CD14-positive monocyte (primary cell): ENCODE measurements at regions not wholly inside any gene's neighbourhood (a gene's known extent, or its start where the extent isn't known, plus 50 kb on each side); places are given as distances from the start of the nearest gene placed in this dataset.

Experiments
- DNase-seq, 3 donors: peaks; one replicate each; pipeline ENCODE4 v3.0.0-alpha.2; 2011 to 2022
- H2AFZ ChIP-seq: 2 replicates; pipeline ENCODE4 v1.6.0; 2012; ENCODE audit warnings: mild to moderate bottlenecking, low read depth, low read length, inconsistent platforms; ENCODE audit not compliant: insufficient read depth, poor library complexity, severe bottlenecking
- H3K27ac ChIP-seq, 2 donors: 1 replicate in 1 of 2; 2 replicates in 1 of 2; pipeline ENCODE4 v1.5.1; 2012 to 2013; ENCODE audit warnings: low read length in 2 of 2, control low read depth in 1 of 2, inconsistent platforms in 1 of 2, low read depth in 1 of 2, mild to moderate bottlenecking in 1 of 2
- H3K27me3 ChIP-seq, 2 donors: one replicate each; pipeline versions ENCODE4 v1.6.0 to v1.6.1; 2011 to 2013; ENCODE audit warnings: low read length in 2 of 2; ENCODE audit not compliant: control insufficient read depth in 2 of 2, insufficient read depth in 2 of 2
- H3K36me3 ChIP-seq, 2 donors: replicated peaks in 1 of 2; 1 replicate in 1 of 2; 2 replicates in 1 of 2; pipeline versions ENCODE4 v1.5.1 to v1.6.1; 2012 to 2013; ENCODE audit warnings: low read length in 2 of 2, control low read depth in 1 of 2, inconsistent platforms in 1 of 2, mild to moderate bottlenecking in 1 of 2; ENCODE audit not compliant: insufficient read depth in 2 of 2, control insufficient read depth in 1 of 2
- H3K4me1 ChIP-seq, 2 donors: 1 replicate in 1 of 2; 2 replicates in 1 of 2; pipeline versions ENCODE4 v1.5.1 to v1.6.1; 2012 to 2013; ENCODE audit warnings: low read length in 2 of 2, control low read depth in 1 of 2, inconsistent platforms in 1 of 2, mild to moderate bottlenecking in 1 of 2, moderate library complexity in 1 of 2; ENCODE audit not compliant: insufficient read depth in 2 of 2, control insufficient read depth in 1 of 2
- H3K4me2 ChIP-seq: replicated peaks from 2 replicates; pipeline ENCODE3; 2012; ENCODE audit warnings: low read length, moderate library complexity, mild to moderate bottlenecking; ENCODE audit not compliant: poor library complexity, severe bottlenecking; ENCODE audit errors: extremely low read depth
- H3K4me3 ChIP-seq, 3 experiments: fragments of 200-600 bp in 1 of 3; sonication (generic) in 1 of 3; replicated peaks in 1 of 3; 1 replicate in 2 of 3; 2 replicates in 1 of 3; pipeline ENCODE4 v1.5.1; 2011 to 2013; ENCODE audit warnings: low read length in 3 of 3, mild to moderate bottlenecking in 3 of 3, control low read depth in 2 of 3, low read depth in 2 of 3, inconsistent platforms in 1 of 3, moderate library complexity in 1 of 3
- H3K79me2 ChIP-seq: 2 replicates; pipeline ENCODE4 v1.6.0; 2012; ENCODE audit warnings: mild to moderate bottlenecking, control low read depth, inconsistent platforms, low read length, moderate library complexity; ENCODE audit not compliant: insufficient read depth
- H3K9ac ChIP-seq: 2 replicates; pipeline ENCODE4 v1.6.0; 2017; ENCODE audit warnings: low read length, mild to moderate bottlenecking; ENCODE audit not compliant: insufficient read depth, poor library complexity, severe bottlenecking
- H3K9me3 ChIP-seq, 2 donors: replicated peaks in 1 of 2; 1 replicate in 1 of 2; 2 replicates in 1 of 2; pipeline versions ENCODE4 v1.5.1 to v1.6.1; 2012 to 2013; ENCODE audit warnings: low read length in 2 of 2, control low read depth in 1 of 2; ENCODE audit not compliant: control insufficient read depth in 1 of 2, insufficient read depth in 1 of 2
- H4K20me1 ChIP-seq: 2 replicates; pipeline ENCODE4 v1.6.0; 2012; ENCODE audit warnings: mild to moderate bottlenecking, low read length, control low read depth, moderate library complexity; ENCODE audit not compliant: insufficient read depth
- H3K27ac Mint-ChIP-seq, 7 donors: one replicate each; pipeline ENCODE4 v1.8.0; 2020; ENCODE audit warnings: mild to moderate bottlenecking in 7 of 7, mixed read lengths in 7 of 7, moderate library complexity in 6 of 7, inconsistent platforms in 2 of 7
- H3K27me3 Mint-ChIP-seq, 3 donors: one replicate each; pipeline ENCODE4 v1.8.0; 2021 to 2022; ENCODE audit warnings: low read depth in 3 of 3, mild to moderate bottlenecking in 3 of 3, mixed read lengths in 3 of 3, moderate library complexity in 3 of 3, inconsistent platforms in 1 of 3
- H3K36me3 Mint-ChIP-seq, 2 donors: one replicate each; pipeline ENCODE4 v1.8.0; 2020; ENCODE audit warnings: mixed read lengths in 2 of 2, inconsistent platforms in 1 of 2, mild to moderate bottlenecking in 1 of 2
- H3K4me1 Mint-ChIP-seq: one replicate; pipeline ENCODE4 v1.8.0; 2020; ENCODE audit warnings: mild to moderate bottlenecking, mixed read lengths
- H3K4me3 Mint-ChIP-seq, 2 donors: one replicate each; pipeline ENCODE4 v1.8.0; 2020; ENCODE audit warnings: mild to moderate bottlenecking in 2 of 2, mixed read lengths in 2 of 2, moderate library complexity in 1 of 2
- H3K9me3 Mint-ChIP-seq, 7 donors: one replicate each; pipeline ENCODE4 v1.8.0; 2020 to 2022; ENCODE audit warnings: mixed read lengths in 7 of 7, mild to moderate bottlenecking in 6 of 7, moderate library complexity in 6 of 7, inconsistent platforms in 2 of 7
- WGBS: methylation state at CpG from one replicate; pipeline ENCODE4 v1.1.5; 2013; ENCODE audit warnings: missing lambda C conversion rate; ENCODE audit not compliant: insufficient coverage; 5-methylcytosine and 5-hydroxymethylcytosine counted together
- intact Hi-C, 2 donors: fragments of 100-400 bp; cut with micrococcal nuclease; formaldehyde crosslinking; loops; one replicate each; pipeline versions ENCODE4 v1.15.0 to v1.15.1; 2023
- TF ChIP-seq, protein P1 (sequence below): fragments of 200-600 bp; IDR thresholded peaks from one replicate; pipeline ENCODE4 v1.8.0; 2022; ENCODE audit warnings: antibody characterized with exemption, mild to moderate bottlenecking

GRCh38 chr1:175887521-175887920, 144.1 kb upstream of the TNR start:
- H3K9ac ChIP-seq = no peak overlapping the region
- Mint-ChIP-seq H3K4me1 (peaks cover 2% of the 10 kb centered on the region), H3K36me3 (no peaks in the 10 kb centered on the region), H3K27ac (peak overlapping the region in 1 of 7 donors; percentile 37), H3K27me3 (peaks cover 0 to 6% (median 2%) of the 10 kb centered on the region in 3 donors), H3K9me3 (peaks cover 0 to 7% (median 3%) of the 10 kb centered on the region in 7 donors), H3K4me3 (no peak overlapping the region)
- no peaks in the 10 kb centered on the region for H3K79me2 ChIP-seq
- H3K4me1 ChIP-seq = no peaks in the 10 kb centered on the region
- H3K36me3 ChIP-seq = no peaks in the 10 kb centered on the region
- no peak overlapping the region for H2AFZ ChIP-seq
- WGBS = 76% methylated on average over 19 of the region's 20 CpGs
- peaks cover 0 to 3% of the 10 kb centered on the region in 2 donors for H3K27me3 ChIP-seq
- H4K20me1 ChIP-seq = no peaks in the 10 kb centered on the region
- no peak overlapping the region for H3K4me2 ChIP-seq
- H3K27ac ChIP-seq = no peak overlapping the region
- no peaks in the 10 kb centered on the region for H3K9me3 ChIP-seq
- intact Hi-C loops = no loop called here
- H3K4me3 ChIP-seq = no peak overlapping the region
- TF ChIP-seq, protein P1, sequence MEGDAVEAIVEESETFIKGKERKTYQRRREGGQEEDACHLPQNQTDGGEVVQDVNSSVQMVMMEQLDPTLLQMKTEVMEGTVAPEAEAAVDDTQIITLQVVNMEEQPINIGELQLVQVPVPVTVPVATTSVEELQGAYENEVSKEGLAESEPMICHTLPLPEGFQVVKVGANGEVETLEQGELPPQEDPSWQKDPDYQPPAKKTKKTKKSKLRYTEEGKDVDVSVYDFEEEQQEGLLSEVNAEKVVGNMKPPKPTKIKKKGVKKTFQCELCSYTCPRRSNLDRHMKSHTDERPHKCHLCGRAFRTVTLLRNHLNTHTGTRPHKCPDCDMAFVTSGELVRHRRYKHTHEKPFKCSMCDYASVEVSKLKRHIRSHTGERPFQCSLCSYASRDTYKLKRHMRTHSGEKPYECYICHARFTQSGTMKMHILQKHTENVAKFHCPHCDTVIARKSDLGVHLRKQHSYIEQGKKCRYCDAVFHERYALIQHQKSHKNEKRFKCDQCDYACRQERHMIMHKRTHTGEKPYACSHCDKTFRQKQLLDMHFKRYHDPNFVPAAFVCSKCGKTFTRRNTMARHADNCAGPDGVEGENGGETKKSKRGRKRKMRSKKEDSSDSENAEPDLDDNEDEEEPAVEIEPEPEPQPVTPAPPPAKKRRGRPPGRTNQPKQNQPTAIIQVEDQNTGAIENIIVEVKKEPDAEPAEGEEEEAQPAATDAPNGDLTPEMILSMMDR = no peak
- DNase-seq = no peak

DNA sequence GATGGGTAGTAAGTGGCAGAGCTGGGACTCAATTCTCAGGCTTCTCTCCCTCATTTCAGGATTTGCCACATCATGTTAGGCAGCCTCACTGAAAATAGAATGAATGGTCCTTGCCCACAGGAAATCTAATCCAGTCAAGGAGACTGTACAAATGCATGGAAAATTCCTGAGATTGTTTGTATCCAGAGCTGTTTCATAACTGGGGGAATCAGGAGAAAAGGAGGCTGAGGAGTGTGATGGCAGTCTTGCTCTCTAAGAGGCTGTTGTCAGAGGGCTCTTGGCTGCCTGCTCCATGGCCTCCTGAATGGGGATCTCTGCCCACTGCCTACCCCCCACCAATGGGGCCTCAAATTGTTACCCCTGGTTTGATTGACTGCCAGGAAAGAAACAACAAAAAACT, 141.9 kb upstream of the TNR start:
- Mint-ChIP-seq H3K27me3 (peaks cover 0 to 7% (median 7%) of the 10 kb centered on the region in 3 donors), H3K36me3 (no peaks in the 10 kb centered on the region), H3K4me3 (no peak overlapping the region), H3K4me1 (peaks cover 2% of the 10 kb centered on the region), H3K9me3 (peaks cover 0 to 4% (median 0%) of the 10 kb centered on the region in 7 donors), H3K27ac (no peak overlapping the region)
- H3K9ac ChIP-seq = no peak overlapping the region
- no peak overlapping the region for H3K4me2 ChIP-seq
- no peaks in the 10 kb centered on the region for H3K36me3 ChIP-seq
- intact Hi-C loops = no loop called here
- H3K27ac ChIP-seq = no peak overlapping the region
- H4K20me1 ChIP-seq = no peaks in the 10 kb centered on the region
- no peak for DNase-seq
- H3K4me1 ChIP-seq = no peaks in the 10 kb centered on the region
- H3K27me3 ChIP-seq = peaks cover 0 to 3% of the 10 kb centered on the region in 2 donors
- TF ChIP-seq, protein P1 = no peak
- H3K79me2 ChIP-seq = no peaks in the 10 kb centered on the region
- H3K9me3 ChIP-seq = no peaks in the 10 kb centered on the region
- H2AFZ ChIP-seq = no peak overlapping the region
- H3K4me3 ChIP-seq = no peak overlapping the region
